Parathyroid adenoma (tissue), 2 donors: ENCODE measurements at regions not wholly inside any gene's neighbourhood (a gene's known extent, or its start where the extent isn't known, plus 50 kb on each side); places are given as distances from the start of the nearest gene placed in this dataset.

ENCODE experiments used
- H2AFZ ChIP-seq: fragments of 300-600 bp; sonication (generic); one replicate; pipeline ENCODE4 v1.7.0; 2017; ENCODE audit warnings: antibody characterized with exemption, mild to moderate bottlenecking
- H3K27ac ChIP-seq: fragments of 300-600 bp; sonication (generic); one replicate; pipeline ENCODE4 v1.7.0; 2017
- H3K27me3 ChIP-seq: fragments of 300-600 bp; sonication (generic); one replicate; pipeline ENCODE4 v1.7.0; 2017; ENCODE audit warnings: low read length; ENCODE audit not compliant: control insufficient read depth, insufficient read depth
- H3K36me3 ChIP-seq: fragments of 300-600 bp; sonication (generic); one replicate; pipeline ENCODE4 v1.7.0; 2017; ENCODE audit warnings: low read length; ENCODE audit not compliant: control insufficient read depth, insufficient read depth
- H3K4me1 ChIP-seq: fragments of 300-600 bp; sonication (generic); one replicate; pipeline ENCODE4 v1.7.0; 2017; ENCODE audit warnings: control low read depth
- H3K4me2 ChIP-seq: fragments of 300-600 bp; sonication (generic); one replicate; pipeline ENCODE4 v1.7.0; 2017; ENCODE audit warnings: low read length
- H3K4me3 ChIP-seq: fragments of 300-600 bp; sonication (generic); one replicate; pipeline ENCODE4 v1.7.0; 2017; ENCODE audit warnings: low read depth, low read length
- H3K79me2 ChIP-seq: fragments of 300-600 bp; sonication (generic); one replicate; pipeline ENCODE4 v1.7.0; 2017; ENCODE audit warnings: control low read depth
- H3K9ac ChIP-seq: fragments of 300-600 bp; sonication (generic); one replicate; pipeline ENCODE4 v1.7.0; 2017; ENCODE audit warnings: mild to moderate bottlenecking
- H3K9me3 ChIP-seq: fragments of 300-600 bp; sonication (generic); one replicate; pipeline ENCODE4 v1.7.0; 2017; ENCODE audit warnings: low read length; ENCODE audit not compliant: control insufficient read depth
- CTCF ChIP-seq: fragments of 300-600 bp; sonication (generic); IDR thresholded peaks from one replicate; pipeline ENCODE4 v1.7.0; 2017; ENCODE audit warnings: antibody characterized with exemption, mild to moderate bottlenecking
- donor health status: primary hyperparathyroidism.

DNA sequence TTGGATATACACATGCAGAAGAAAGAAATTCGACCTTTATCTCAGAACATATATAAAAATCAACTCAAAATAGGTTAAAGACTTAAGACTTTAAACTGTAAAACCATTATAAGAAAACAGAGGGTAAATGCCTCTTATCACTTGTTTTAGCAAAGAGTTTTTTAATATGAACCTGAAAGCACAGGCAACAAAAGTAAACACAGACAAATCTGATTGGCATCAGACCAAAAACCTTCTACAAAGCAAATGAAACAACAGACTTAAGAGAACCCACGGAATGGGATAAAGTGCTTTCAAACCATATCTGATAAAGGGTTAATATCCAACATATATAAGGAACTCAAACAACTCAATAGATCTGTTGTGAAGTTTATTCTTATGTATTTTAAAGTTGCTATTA is 309.9 kb upstream of the OPRM1 start:
- no peak overlapping the region for H3K9ac ChIP-seq
- H3K27me3 ChIP-seq: no peaks in the 10 kb centered on the region
- no peak overlapping the region for H2AFZ ChIP-seq
- H3K4me3 ChIP-seq: no peak overlapping the region
- no peak for TF ChIP-seq CTCF
- no peaks in the 10 kb centered on the region for H3K79me2 ChIP-seq
- H3K4me1 ChIP-seq: no peaks in the 10 kb centered on the region
- no peak overlapping the region for H3K4me2 ChIP-seq
- no peaks in the 10 kb centered on the region for H3K36me3 ChIP-seq
- no peak overlapping the region for H3K27ac ChIP-seq
- H3K9me3 ChIP-seq: no peaks in the 10 kb centered on the region

- no peak overlapping the region for H3K4me3 ChIP-seq
- no peak for TF ChIP-seq CTCF
- H3K9ac ChIP-seq: no peak overlapping the region
- no peak overlapping the region for H2AFZ ChIP-seq
- H3K4me2 ChIP-seq: no peak overlapping the region
- H3K79me2 ChIP-seq: no peaks in the 10 kb centered on the region
- no peaks in the 10 kb centered on the region for H3K27me3 ChIP-seq
- H3K9me3 ChIP-seq: no peaks in the 10 kb centered on the region
- no peak overlapping the region for H3K27ac ChIP-seq
- H3K36me3 ChIP-seq: no peaks in the 10 kb centered on the region
- no peaks in the 10 kb centered on the region for H3K4me1 ChIP-seq
Observed at GRCh38 chr6:153727885-153728284, 311.2 kb upstream of the OPRM1 start.

- Histone ChIP-seq H3K79me2 (no peaks in the 10 kb centered on the region), H3K4me1 (no peaks in the 10 kb centered on the region), H3K4me3 (no peak overlapping the region), H2AFZ (no peak overlapping the region), H3K36me3 (no peaks in the 10 kb centered on the region), H3K9me3 (no peaks in the 10 kb centered on the region), H3K4me2 (no peak overlapping the region), H3K27ac (no peak overlapping the region), H3K27me3 (no peaks in the 10 kb centered on the region), H3K9ac (no peak overlapping the region)
- no peak for TF ChIP-seq CTCF
Observed at GRCh38 chr6:153725456-153725855, 313.6 kb upstream of the OPRM1 start.

- H3K4me1 ChIP-seq: no peaks in the 10 kb centered on the region
- TF ChIP-seq CTCF: no peak
- H3K9me3 ChIP-seq: no peaks in the 10 kb centered on the region
- no peak overlapping the region for H3K4me2 ChIP-seq
- H3K79me2 ChIP-seq: no peaks in the 10 kb centered on the region
- no peak overlapping the region for H2AFZ ChIP-seq
- no peak overlapping the region for H3K4me3 ChIP-seq
- no peak overlapping the region for H3K9ac ChIP-seq
- H3K27ac ChIP-seq: no peak overlapping the region
- H3K36me3 ChIP-seq: no peaks in the 10 kb centered on the region
- H3K27me3 ChIP-seq: no peaks in the 10 kb centered on the region
Observed at GRCh38 chr6:153720732-153721131, 318.3 kb upstream of the OPRM1 start.

- H3K27me3 ChIP-seq: no peaks in the 10 kb centered on the region
- TF ChIP-seq CTCF: no peak
- H3K4me3 ChIP-seq: no peak overlapping the region
- no peak overlapping the region for H2AFZ ChIP-seq
- no peak overlapping the region for H3K9ac ChIP-seq
- no peak overlapping the region for H3K4me2 ChIP-seq
- H3K27ac ChIP-seq: no peak overlapping the region
- H3K36me3 ChIP-seq: no peaks in the 10 kb centered on the region
- H3K9me3 ChIP-seq: no peaks in the 10 kb centered on the region
- no peaks in the 10 kb centered on the region for H3K79me2 ChIP-seq
- H3K4me1 ChIP-seq: no peaks in the 10 kb centered on the region
Observed at GRCh38 chr6:153705429-153705828, 333.6 kb upstream of the OPRM1 start.
